ENCODE measurements at regions not wholly inside any gene's neighbourhood (a gene's known extent, or its start where the extent isn't known, plus 50 kb on each side); places are given as distances from the start of the nearest gene placed in this dataset.

- DNase-seq: no peak
These were observed 267.6 kb upstream of the B3GAT1 start for GRCh38 chr11:134679592-134679991.

GRCh38 chr11:134678744-134679143 is 266.7 kb upstream of the B3GAT1 start:
- no peak for DNase-seq

GRCh38 chr11:134677891-134678551 is 266.0 kb upstream of the B3GAT1 start:
- no peak for DNase-seq

GRCh38 chr11:134677397-134677822 is 265.4 kb upstream of the B3GAT1 start:
- no peak for DNase-seq

GRCh38 chr11:134676516-134677287 is 264.7 kb upstream of the B3GAT1 start:
- no peak for DNase-seq

- DNase-seq: no peak
These were observed 263.9 kb upstream of the B3GAT1 start for GRCh38 chr11:134675983-134676382.

GRCh38 chr11:134674974-134675373 is 262.9 kb upstream of the B3GAT1 start:
- no peak for DNase-seq

- DNase-seq: no peak
These were observed 258.9 kb upstream of the B3GAT1 start for GRCh38 chr11:134670961-134671370.

GRCh38 chr11:134670247-134670782 is 258.3 kb upstream of the B3GAT1 start:
- DNase-seq: no peak

GRCh38 chr11:134669796-134670195 is 257.8 kb upstream of the B3GAT1 start:
- no peak for DNase-seq

GRCh38 chr11:134668796-134669195 is 256.8 kb upstream of the B3GAT1 start:
- no peak for DNase-seq

GRCh38 chr11:134668076-134668475 is 256.0 kb upstream of the B3GAT1 start:
- DNase-seq: no peak

- no peak for DNase-seq
These were observed 255.5 kb upstream of the B3GAT1 start for GRCh38 chr11:134667505-134667904.

GRCh38 chr11:134667175-134667500 is 255.1 kb upstream of the B3GAT1 start:
- DNase-seq: no peak

GRCh38 chr11:134666273-134667174 is 254.5 kb upstream of the B3GAT1 start:
- DNase-seq: no peak

- DNase-seq: no peak
These were observed 253.7 kb upstream of the B3GAT1 start for GRCh38 chr11:134665571-134666270.

- no peak for DNase-seq
These were observed 253.1 kb upstream of the B3GAT1 start for GRCh38 chr11:134665188-134665535.

- DNase-seq: no peak
These were observed 252.6 kb upstream of the B3GAT1 start for GRCh38 chr11:134664447-134665187.

GRCh38 chr11:134663506-134664313 is 251.7 kb upstream of the B3GAT1 start:
- no peak for DNase-seq

- no peak for DNase-seq
These were observed 250.8 kb upstream of the B3GAT1 start for GRCh38 chr11:134662629-134663360.

Measured in stimulated activated CD4-positive, alpha-beta T cell treated with anti-CD3 and anti-CD28 coated beads, Interleukin-15, amount 100 ng/mL, for 24 hours (primary cell).